Psoas muscle (tissue), 7 donors: ENCODE measurements at regions not wholly inside any gene's neighbourhood (a gene's known extent, or its start where the extent isn't known, plus 50 kb on each side); places are given as distances from the start of the nearest gene placed in this dataset.

Experiments used
- ATAC-seq, 4 donors: fragments of 200-7000 bp; cut with Tn5 transposase; one replicate each; pipeline ENCODE4 v1.9.1; 2020; ENCODE audit warnings: moderate library complexity in 3 of 4, mild to moderate bottlenecking in 2 of 4
- DNase-seq, 2 donors: peaks; one replicate each; pipeline ENCODE4 v3.0.0-alpha.2; 2020
- H3K27ac ChIP-seq: fragments of 200-600 bp; one replicate; pipeline ENCODE4 v1.8.0; 2022
- H3K27me3 ChIP-seq, 3 donors: fragments of 200-600 bp in 1 of 3; one replicate each; pipeline versions ENCODE4 v1.6.1 to v1.8.0; 2013 to 2022; ENCODE audit warnings: low read length in 2 of 3, mild to moderate bottlenecking in 2 of 3, moderate library complexity in 1 of 3; ENCODE audit not compliant: insufficient read depth in 3 of 3
- H3K36me3 ChIP-seq, 2 donors: fragments of 200-600 bp in 1 of 2; one replicate each; pipeline versions ENCODE4 v1.6.1 to v1.8.0; 2013 to 2022; ENCODE audit warnings: low read depth in 1 of 2, mild to moderate bottlenecking in 1 of 2, moderate library complexity in 1 of 2; ENCODE audit not compliant: insufficient read depth in 1 of 2
- H3K4me1 ChIP-seq: fragments of 200-600 bp; one replicate; pipeline ENCODE4 v1.8.0; 2022
- H3K4me3 ChIP-seq: fragments of 200-600 bp; one replicate; pipeline ENCODE4 v1.8.0; 2022; ENCODE audit warnings: mild to moderate bottlenecking
- H3K9me3 ChIP-seq: fragments of 200-600 bp; one replicate; pipeline ENCODE4 v1.8.0; 2022
- CTCF ChIP-seq: fragments of 200-600 bp; IDR thresholded peaks from one replicate; pipeline ENCODE4 v1.8.0; 2022; ENCODE audit warnings: antibody characterized with exemption
- WGBS, 3 donors: extraction: QIAGEN DNeasy Blood & Tissue Kit; methylation state at CpG; one replicate each; pipeline versions ENCODE4 v1.1.6 to v1.1.7; 2013; 5-methylcytosine and 5-hydroxymethylcytosine counted together
- intact Hi-C, 2 donors: fragments of 100-400 bp; cut with DNase I; formaldehyde crosslinking; loops; one replicate each; pipeline versions ENCODE4 v1.11.0 to v1.14.2; 2022
- donor health status: healthy with polysubstance abuse.
- donor health status: DM: no; HTN: no; CAD: no; lungs with moderate emphysema.
- donor health status: Bipolar disorder and iron deficiency.
- donor health status: healthy.
- donor health status: DM: yes; HTN: yes; CAD: no.
- donor health status: DM: no; HTN: no; CAD: no.
- donor health status: DM: yes; HTN: yes; CAD: no.

DNA sequence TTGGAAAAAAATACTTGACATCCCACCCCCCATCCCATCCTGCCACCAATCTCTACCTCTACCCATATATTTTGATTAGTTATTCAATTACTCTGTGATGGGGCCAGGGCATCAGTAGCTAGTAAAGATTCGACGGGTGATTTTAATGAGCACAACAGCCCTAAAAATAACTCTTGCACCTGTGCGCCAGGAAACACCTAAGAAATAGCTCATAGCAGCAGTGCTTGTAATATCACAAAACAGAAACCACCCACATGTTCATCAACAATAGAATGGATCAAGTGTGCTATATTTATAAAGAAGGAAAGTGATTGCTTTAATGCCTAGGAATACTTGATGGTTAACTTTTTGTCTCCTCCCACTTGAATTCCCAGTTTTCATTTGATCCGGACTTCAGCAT lies 225.6 kb upstream of the LCORL start:
- Histone ChIP-seq H3K9me3 (no peaks in the 10 kb centered on the region), H3K36me3 (no peaks in the 10 kb centered on the region), H3K27me3 (no peaks in the 10 kb centered on the region), H3K4me1 (peaks cover under 1% of the 10 kb centered on the region), H3K4me3 (no peak overlapping the region), H3K27ac (no peak overlapping the region)
- 56 to 61% (median 60%) methylated on average over 4 of the region's 4 CpGs for WGBS, 3 donors
- intact Hi-C loops: no loop called here
- ATAC-seq (no peak), DNase-seq (no peak)
- no peak for TF ChIP-seq CTCF

DNA sequence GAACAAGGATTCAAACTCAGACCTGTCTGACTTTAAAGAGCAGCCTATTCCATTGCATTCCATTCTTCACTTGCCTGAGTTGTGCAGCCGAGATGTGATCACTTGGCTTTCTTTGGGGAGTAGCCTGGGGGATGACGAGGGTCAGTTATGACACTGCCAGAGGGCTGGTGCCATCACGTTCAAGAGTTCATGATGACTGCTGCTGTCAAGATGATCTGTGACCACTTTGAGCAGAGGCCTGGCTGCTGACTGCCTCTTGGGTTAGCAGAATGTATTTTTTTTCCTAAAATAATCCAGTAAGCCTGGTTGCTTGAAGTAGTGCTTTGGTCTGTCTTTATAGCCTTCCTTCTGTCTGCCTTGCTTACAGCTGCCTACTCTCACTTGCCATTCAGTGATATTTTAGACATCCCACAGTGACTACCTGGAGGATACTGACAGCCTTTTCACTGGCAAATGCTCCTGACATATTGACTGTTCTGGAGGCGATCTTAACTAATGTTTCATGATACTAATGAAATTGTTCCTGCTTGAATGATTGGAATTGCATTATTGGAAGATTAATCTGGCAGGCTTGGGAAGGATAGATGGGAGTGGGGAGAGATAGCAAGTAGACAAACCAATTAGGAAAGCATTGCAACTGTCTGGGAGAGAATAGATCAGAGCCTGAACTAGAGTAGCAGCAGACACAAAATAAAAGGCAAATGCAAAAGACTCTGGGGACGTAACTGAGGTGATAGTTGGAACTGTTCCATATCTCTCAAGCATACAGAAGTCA lies 221.6 kb upstream of the LCORL start:
- Histone ChIP-seq H3K36me3 (no peaks in the 10 kb centered on the region), H3K27ac (no peak overlapping the region), H3K4me1 (peaks cover 6% of the 10 kb centered on the region), H3K4me3 (no peak overlapping the region), H3K9me3 (no peaks in the 10 kb centered on the region), H3K27me3 (no peaks in the 10 kb centered on the region)
- intact Hi-C loops: no loop called here
- no peak for ATAC-seq
- WGBS, 3 donors: 54 to 65% (median 62%) methylated on average over 5 of the region's 5 CpGs
- no peak for TF ChIP-seq CTCF
- DNase-seq: no peak

DNA sequence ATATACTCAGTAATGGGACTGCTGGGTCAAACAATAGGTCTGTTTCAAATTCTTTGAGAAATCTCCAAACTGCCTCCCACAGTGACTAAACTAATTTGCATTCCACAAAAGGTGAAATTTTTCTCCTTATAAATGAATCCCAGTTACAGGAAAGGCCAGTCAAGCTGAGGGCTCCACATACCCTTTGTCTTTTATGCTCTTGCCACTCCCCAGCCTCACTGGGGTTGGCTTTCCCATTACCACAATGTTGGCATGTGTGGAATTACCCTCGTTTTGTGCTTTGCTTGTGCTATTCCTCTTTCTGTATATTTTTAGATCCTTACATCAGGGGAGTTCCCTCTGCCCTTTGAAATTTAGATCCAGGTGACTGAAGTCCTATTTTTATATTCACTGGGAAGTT lies 220.2 kb upstream of the LCORL start:
- Histone ChIP-seq H3K4me1 (peaks cover 6% of the 10 kb centered on the region), H3K36me3 (no peaks in the 10 kb centered on the region), H3K4me3 (no peak overlapping the region), H3K27me3 (no peaks in the 10 kb centered on the region), H3K9me3 (no peaks in the 10 kb centered on the region), H3K27ac (no peak overlapping the region)
- TF ChIP-seq CTCF: no peak
- ATAC-seq: peak in 1 of 4 donors; percentile 49
- 11 to 18% (median 16%) methylated on average over 1 of the region's 1 CpG for WGBS, 3 donors
- intact Hi-C loops: no loop called here
- no peak for DNase-seq

DNA sequence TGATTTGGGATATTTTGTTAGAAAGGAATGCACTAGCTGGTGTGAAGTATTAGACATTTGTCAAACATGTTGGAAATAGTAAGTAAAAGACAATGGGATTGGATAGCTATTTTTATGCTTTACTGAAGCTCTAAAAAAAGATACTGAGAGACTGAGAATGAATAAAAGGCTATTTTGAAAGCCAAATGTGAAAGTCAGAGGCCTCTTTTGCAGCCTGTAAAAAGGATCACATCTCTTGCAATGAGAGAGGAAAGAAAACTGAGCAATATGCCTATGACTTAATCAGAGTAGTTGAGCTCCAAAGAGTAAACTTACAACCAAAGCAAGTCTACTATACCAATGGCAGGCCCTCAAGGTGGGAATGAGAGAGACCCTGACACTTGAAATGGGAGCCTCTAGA lies 212.6 kb upstream of the LCORL start:
- Histone ChIP-seq H3K4me3 (no peak overlapping the region), H3K9me3 (no peaks in the 10 kb centered on the region), H3K27me3 (no peaks in the 10 kb centered on the region), H3K27ac (no peak overlapping the region), H3K36me3 (no peaks in the 10 kb centered on the region), H3K4me1 (no peaks in the 10 kb centered on the region)
- DNase-seq (no peak), ATAC-seq (no peak)
- TF ChIP-seq CTCF: no peak
- intact Hi-C loops: no loop called here

GRCh38 chr4:18231726-18232125 lies 210.2 kb upstream of the LCORL start:
- H3K4me1 ChIP-seq: no peaks in the 10 kb centered on the region
- WGBS, 3 donors: 36 to 48% (median 43%) methylated on average over 1 of the region's 1 CpG
- no peak for TF ChIP-seq CTCF
- ATAC-seq: no peak
- no peak overlapping the region for H3K27ac ChIP-seq
- H3K4me3 ChIP-seq: no peak overlapping the region
- H3K9me3 ChIP-seq: no peaks in the 10 kb centered on the region
- no peak for DNase-seq
- intact Hi-C loops: no loop called here
- no peaks in the 10 kb centered on the region for H3K36me3 ChIP-seq
- H3K27me3 ChIP-seq: no peaks in the 10 kb centered on the region
